Activated CD4-positive, alpha-beta T cell treated with anti-CD3 and anti-CD28 coated beads, Interleukin-2, amount 10 ng/mL, durations not matched to agents 7 days and 5 days (primary cell): ENCODE measurements at regions not wholly inside any gene's neighbourhood (a gene's known extent, or its start where the extent isn't known, plus 50 kb on each side); places are given as distances from the start of the nearest gene placed in this dataset.

Experiments used
- CTCF ChIA-PET: fragments of 350-600 bp; sonication (Branson Sonifier 250); formaldehyde crosslinking; loops from one replicate; lab custom pipeline; 2021; ENCODE audit warnings: antibody characterized with exemption; lab: Charles Lee
- POLR2A ChIA-PET: fragments of 350-600 bp; sonication (Branson Sonifier 250); formaldehyde crosslinking; loops from one replicate; lab custom pipeline; 2021; ENCODE audit warnings: antibody characterized with exemption; lab: Charles Lee
- DNase-seq: peaks from one replicate; pipeline ENCODE4 v3.0.0-alpha.2; 2020
- H3K27ac Mint-ChIP-seq: one replicate; pipeline ENCODE4 v1.8.0; 2021; ENCODE audit warnings: mild to moderate bottlenecking, moderate library complexity, mixed read lengths
- H3K27me3 Mint-ChIP-seq: one replicate; pipeline ENCODE4 v1.8.0; 2021; ENCODE audit warnings: mixed read lengths
- H3K36me3 Mint-ChIP-seq: one replicate; pipeline ENCODE4 v1.8.0; 2021; ENCODE audit warnings: low read depth, mixed read lengths
- H3K4me1 Mint-ChIP-seq: one replicate; pipeline ENCODE4 v1.8.0; 2021; ENCODE audit warnings: mixed read lengths
- H3K4me3 Mint-ChIP-seq: one replicate; pipeline ENCODE4 v1.8.0; 2021; ENCODE audit warnings: mild to moderate bottlenecking, moderate library complexity, mixed read lengths
- H3K9me3 Mint-ChIP-seq: one replicate; pipeline ENCODE4 v1.8.0; 2021; ENCODE audit warnings: mixed read lengths

- H3K4me1 Mint-ChIP-seq = no peaks in the 10 kb centered on the region
- H3K27me3 Mint-ChIP-seq = no peaks in the 10 kb centered on the region
Observed at GRCh38 chr6:96276305-96276704, 245.3 kb upstream of the UFL1 start.

GRCh38 chr6:96276856-96277255 is 244.8 kb upstream of the UFL1 start:
- Mint-ChIP-seq H3K9me3 (no peaks in the 10 kb centered on the region), H3K4me1 (no peaks in the 10 kb centered on the region), H3K27me3 (no peaks in the 10 kb centered on the region), H3K27ac (no peak overlapping the region), H3K4me3 (no peak overlapping the region), H3K36me3 (no peaks in the 10 kb centered on the region)
- DNase-seq = no peak
- ChIA-PET CTCF (interaction anchor here (1.0 to 1.1 kb wide), 2 partner anchors 269 to 998 kb away, joined by 3 read pairs; no protein-coding TSS in a partner anchor), POLR2A (no interaction called here)

More at GRCh38 chr6:96276305-96276704, 245.3 kb upstream of the UFL1 start:
- POLR2A ChIA-PET = no interaction called here
- H3K27ac Mint-ChIP-seq = no peak overlapping the region
- no peaks in the 10 kb centered on the region for H3K9me3 Mint-ChIP-seq
- CTCF ChIA-PET = interaction anchor here (1.1 kb wide), 1 partner anchor 269 kb away, joined by 3 read pairs; no protein-coding TSS in a partner anchor
- no peaks in the 10 kb centered on the region for H3K36me3 Mint-ChIP-seq
- no peak for DNase-seq
- H3K4me3 Mint-ChIP-seq = no peak overlapping the region

- H3K36me3 Mint-ChIP-seq = no peaks in the 10 kb centered on the region
- H3K27me3 Mint-ChIP-seq = no peaks in the 10 kb centered on the region
- CTCF ChIA-PET = no interaction called here
- no peak overlapping the region for H3K27ac Mint-ChIP-seq
- no peaks in the 10 kb centered on the region for H3K9me3 Mint-ChIP-seq
- POLR2A ChIA-PET = no interaction called here
- DNase-seq = no peak
- H3K4me3 Mint-ChIP-seq = no peak overlapping the region
- H3K4me1 Mint-ChIP-seq = no peaks in the 10 kb centered on the region
Observed at GRCh38 chr6:96279084-96279483, 242.5 kb upstream of the UFL1 start.

GRCh38 chr6:96286503-96286902 is 235.1 kb upstream of the UFL1 start:
- no peaks in the 10 kb centered on the region for H3K4me1 Mint-ChIP-seq
- no peak overlapping the region for H3K27ac Mint-ChIP-seq
- no peaks in the 10 kb centered on the region for H3K27me3 Mint-ChIP-seq
- no peak for DNase-seq
- H3K4me3 Mint-ChIP-seq = no peak overlapping the region
- H3K9me3 Mint-ChIP-seq = no peaks in the 10 kb centered on the region
- ChIA-PET POLR2A (no interaction called here), CTCF (no interaction called here)
- H3K36me3 Mint-ChIP-seq = no peaks in the 10 kb centered on the region

- POLR2A ChIA-PET = no interaction called here
Observed at GRCh38 chr6:96299525-96299924, 222.1 kb upstream of the UFL1 start.

GRCh38 chr6:96301023-96301422 is 220.6 kb upstream of the UFL1 start:
- Mint-ChIP-seq H3K9me3 (no peaks in the 10 kb centered on the region), H3K36me3 (no peaks in the 10 kb centered on the region), H3K4me3 (no peak overlapping the region), H3K27me3 (no peaks in the 10 kb centered on the region), H3K4me1 (peaks cover 2% of the 10 kb centered on the region), H3K27ac (no peak overlapping the region)
- CTCF ChIA-PET = no interaction called here
- DNase-seq = no peak
- POLR2A ChIA-PET = no interaction called here

More at GRCh38 chr6:96299525-96299924, 222.1 kb upstream of the UFL1 start:
- no peak overlapping the region for H3K4me3 Mint-ChIP-seq
- CTCF ChIA-PET = no interaction called here
- H3K27me3 Mint-ChIP-seq = no peaks in the 10 kb centered on the region
- H3K9me3 Mint-ChIP-seq = no peaks in the 10 kb centered on the region
- DNase-seq = no peak
- no peaks in the 10 kb centered on the region for H3K36me3 Mint-ChIP-seq
- H3K27ac Mint-ChIP-seq = no peak overlapping the region
- H3K4me1 Mint-ChIP-seq = no peaks in the 10 kb centered on the region

- Mint-ChIP-seq H3K9me3 (no peaks in the 10 kb centered on the region), H3K4me1 (peaks cover 2% of the 10 kb centered on the region), H3K36me3 (no peaks in the 10 kb centered on the region), H3K27me3 (no peaks in the 10 kb centered on the region), H3K27ac (no peak overlapping the region), H3K4me3 (no peak overlapping the region)
- POLR2A ChIA-PET = no interaction called here
- CTCF ChIA-PET = no interaction called here
- no peak for DNase-seq
Observed at GRCh38 chr6:96301781-96302180, 219.8 kb upstream of the UFL1 start.

GRCh38 chr6:96302991-96303390 is 218.6 kb upstream of the UFL1 start:
- DNase-seq = no peak
- ChIA-PET POLR2A (no interaction called here), CTCF (no interaction called here)
- H3K4me1 Mint-ChIP-seq = peaks cover 2% of the 10 kb centered on the region
- H3K27ac Mint-ChIP-seq = no peak overlapping the region
- no peak overlapping the region for H3K4me3 Mint-ChIP-seq
- no peaks in the 10 kb centered on the region for H3K27me3 Mint-ChIP-seq
- no peaks in the 10 kb centered on the region for H3K9me3 Mint-ChIP-seq
- H3K36me3 Mint-ChIP-seq = no peaks in the 10 kb centered on the region

GRCh38 chr6:96304997-96305396 is 216.6 kb upstream of the UFL1 start:
- Mint-ChIP-seq H3K4me1 (peaks cover 2% of the 10 kb centered on the region), H3K27me3 (no peaks in the 10 kb centered on the region), H3K9me3 (no peaks in the 10 kb centered on the region), H3K36me3 (no peaks in the 10 kb centered on the region), H3K4me3 (no peak overlapping the region), H3K27ac (no peak overlapping the region)
- POLR2A ChIA-PET = no interaction called here
- CTCF ChIA-PET = no interaction called here
- no peak for DNase-seq

GRCh38 chr6:96330884-96331283 is 190.7 kb upstream of the UFL1 start:
- H3K4me3 Mint-ChIP-seq = no peak overlapping the region
- no peaks in the 10 kb centered on the region for H3K27me3 Mint-ChIP-seq
- ChIA-PET POLR2A (no interaction called here), CTCF (no interaction called here)
- no peak overlapping the region for H3K27ac Mint-ChIP-seq
- DNase-seq = no peak
- no peaks in the 10 kb centered on the region for H3K9me3 Mint-ChIP-seq
- no peaks in the 10 kb centered on the region for H3K4me1 Mint-ChIP-seq
- H3K36me3 Mint-ChIP-seq = no peaks in the 10 kb centered on the region

- H3K36me3 Mint-ChIP-seq = no peaks in the 10 kb centered on the region
- H3K4me1 Mint-ChIP-seq = no peaks in the 10 kb centered on the region
- ChIA-PET CTCF (no interaction called here), POLR2A (no interaction called here)
- H3K4me3 Mint-ChIP-seq = no peak overlapping the region
- no peak for DNase-seq
- no peak overlapping the region for H3K27ac Mint-ChIP-seq
- H3K27me3 Mint-ChIP-seq = no peaks in the 10 kb centered on the region
- peaks cover 1% of the 10 kb centered on the region for H3K9me3 Mint-ChIP-seq
Observed at GRCh38 chr6:96340164-96340563, 181.4 kb upstream of the UFL1 start.

GRCh38 chr6:96345501-96345900 is 176.1 kb upstream of the UFL1 start:
- DNase-seq = no peak
- Mint-ChIP-seq H3K9me3 (peaks cover 1% of the 10 kb centered on the region), H3K4me3 (no peak overlapping the region), H3K27me3 (no peaks in the 10 kb centered on the region), H3K4me1 (no peaks in the 10 kb centered on the region), H3K36me3 (no peaks in the 10 kb centered on the region), H3K27ac (no peak overlapping the region)
- ChIA-PET CTCF (no interaction called here), POLR2A (no interaction called here)

GRCh38 chr6:96381246-96381645 is 140.4 kb upstream of the UFL1 start:
- no peak overlapping the region for H3K27ac Mint-ChIP-seq
- no peak for DNase-seq
- no peak overlapping the region for H3K4me3 Mint-ChIP-seq
- no peaks in the 10 kb centered on the region for H3K36me3 Mint-ChIP-seq
- H3K4me1 Mint-ChIP-seq = no peaks in the 10 kb centered on the region
- no peaks in the 10 kb centered on the region for H3K9me3 Mint-ChIP-seq
- H3K27me3 Mint-ChIP-seq = peaks cover 4% of the 10 kb centered on the region
- CTCF ChIA-PET = no interaction called here
- POLR2A ChIA-PET = no interaction called here

- POLR2A ChIA-PET = no interaction called here
- H3K9me3 Mint-ChIP-seq = no peaks in the 10 kb centered on the region
- H3K4me3 Mint-ChIP-seq = no peak overlapping the region
- no peak overlapping the region for H3K27ac Mint-ChIP-seq
- peak; percentile 8 for DNase-seq
- H3K27me3 Mint-ChIP-seq = peaks cover 8% of the 10 kb centered on the region
- CTCF ChIA-PET = interaction anchor here (0.7 kb wide), 1 partner anchor 58 kb away, joined by 3 read pairs; no protein-coding TSS in a partner anchor
- no peaks in the 10 kb centered on the region for H3K36me3 Mint-ChIP-seq
- H3K4me1 Mint-ChIP-seq = no peaks in the 10 kb centered on the region
Observed at GRCh38 chr6:96391776-96392360, 129.7 kb upstream of the UFL1 start.
